GM13976 (cell line): ENCODE measurements at regions not wholly inside any gene's neighbourhood (a gene's known extent, or its start where the extent isn't known, plus 50 kb on each side); places are given as distances from the start of the nearest gene placed in this dataset.
A peak's percentile ranks its signal among the peaks of the same experiment; 100 is the strongest.
"Not testable (repeated sequence)": the region's sequence is repeated elsewhere in the genome, so short reads cannot be mapped to it uniquely, and the experiment has no call there.

Source experiments
- DNase-seq: peaks from one replicate; pipeline ENCODE4 v3.0.0; 2012; ENCODE audit warnings: low spot score
- CTCF ChIP-seq: IDR thresholded peaks from 2 replicates; pipeline ENCODE4 v1.5.1; 2012; ENCODE audit warnings: borderline replicate concordance, mild to moderate bottlenecking; ENCODE audit not compliant: insufficient read depth; ENCODE audit errors: extremely low read depth, missing control alignments, control extremely low read depth
- in situ Hi-C: fragments of 300-500 bp; cut with MboI; formaldehyde crosslinking; loops from one replicate; pipeline ENCODE4 v1.12.0; 2022; ENCODE audit warnings: low sequenced_read_pairs, mixed read lengths, inconsistent platforms; ENCODE audit not compliant: unreplicated experiment

- in situ Hi-C loops = no loop called here
- TF ChIP-seq CTCF = no peak
- DNase-seq = no peak
Observed at GRCh38 chr13:24619282-24619681, 60.9 kb upstream of the ATP12A start.

- in situ Hi-C loops, DNase-seq: not testable (repeated sequence)
Observed at GRCh38 chr13:24622481-24623148, 57.6 kb upstream of the ATP12A start.

- no peak for TF ChIP-seq CTCF
- in situ Hi-C loops = no loop called here
- DNase-seq = no peak
Observed at GRCh38 chr13:24623149-24623665, 57.0 kb upstream of the ATP12A start.

GRCh38 chr13:24624363-24624762, 55.8 kb upstream of the ATP12A start:
- in situ Hi-C loops = no loop called here
- DNase-seq = no peak
- TF ChIP-seq CTCF = no peak

- in situ Hi-C loops = no loop called here
- peak; percentile 18 for DNase-seq
- no peak for TF ChIP-seq CTCF
Observed at GRCh38 chr13:24624801-24625231, 55.4 kb upstream of the ATP12A start.

GRCh38 chr13:24625331-24625731, 54.9 kb upstream of the ATP12A start:
- DNase-seq = peak; percentile 68
- no peak for TF ChIP-seq CTCF
- in situ Hi-C loops = no loop called here
